GM12873 (cell line): ENCODE measurements at regions not wholly inside any gene's neighbourhood (a gene's known extent, or its start where the extent isn't known, plus 50 kb on each side); places are given as distances from the start of the nearest gene placed in this dataset.

Experiments
- CTCF ChIP-seq: IDR thresholded peaks from 2 replicates; pipeline ENCODE4 v1.5.1; 2012; ENCODE audit warnings: low read depth, mild to moderate bottlenecking, moderate library complexity, low read length, control low read depth; ENCODE audit not compliant: insufficient read depth; ENCODE audit errors: missing control alignments

GRCh38 chr5:20276061-20276958, 288.3 kb upstream of the CDH18 start:
- TF ChIP-seq CTCF = no peak

- no peak for TF ChIP-seq CTCF
These were observed 278.1 kb upstream of the CDH18 start for GRCh38 chr5:20266066-20266465.

- TF ChIP-seq CTCF = no peak
These were observed 274.9 kb upstream of the CDH18 start for GRCh38 chr5:20262896-20263295.

GRCh38 chr5:20254748-20255147, 266.7 kb upstream of the CDH18 start:
- no peak for TF ChIP-seq CTCF

- no peak for TF ChIP-seq CTCF
These were observed 260.1 kb upstream of the CDH18 start for GRCh38 chr5:20248118-20248517.

- TF ChIP-seq CTCF = no peak
These were observed 257.5 kb upstream of the CDH18 start for GRCh38 chr5:20245432-20245974.

- TF ChIP-seq CTCF = no peak
These were observed 253.4 kb upstream of the CDH18 start for GRCh38 chr5:20241351-20241750.
